ENCODE measurements at regions not wholly inside any gene's neighbourhood (a gene's known extent, or its start where the extent isn't known, plus 50 kb on each side); places are given as distances from the start of the nearest gene placed in this dataset.
"Not testable (repeated sequence)": the region's sequence is repeated elsewhere in the genome, so short reads cannot be mapped to it uniquely, and the experiment has no call there.

DNA sequence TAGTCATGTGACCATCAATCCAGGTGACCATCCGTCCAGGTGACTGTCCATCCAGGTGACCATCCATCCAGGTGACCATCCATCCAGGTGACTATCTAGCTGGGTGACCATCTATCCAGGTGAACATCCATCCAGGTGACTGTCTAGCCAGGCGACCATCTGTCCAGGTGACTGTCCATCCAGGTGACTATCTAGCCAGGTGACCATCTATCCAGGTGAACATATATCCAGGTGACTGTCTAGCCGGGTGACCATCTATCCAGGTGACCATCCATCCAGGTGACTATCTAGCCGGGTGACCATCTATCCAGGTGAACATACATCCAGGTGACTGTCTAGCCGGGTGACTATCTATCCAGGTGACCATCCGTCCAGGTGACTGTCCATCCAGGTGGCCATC lies 306.2 kb downstream of the NDUFA10 start:
- TF ChIP-seq CTCF (IDR thresholded peaks at IDR 0.05); ZFX (IDR thresholded peaks at IDR 0.05; ENCODE audit: borderline replicate concordance): not testable (repeated sequence)

All from 22Rv1 (cell line).